Right lobe of liver (tissue), 6 donors: ENCODE measurements at regions not wholly inside any gene's neighbourhood (a gene's known extent, or its start where the extent isn't known, plus 50 kb on each side); places are given as distances from the start of the nearest gene placed in this dataset.

ENCODE experiments used
- ATAC-seq, 4 donors: fragments of 200-7000 bp; cut with Tn5 transposase; one replicate each; pipeline ENCODE4 v1.9.1; 2020; ENCODE audit warnings: mild to moderate bottlenecking in 4 of 4, moderate library complexity in 4 of 4
- DNase-seq, 3 donors: peaks; one replicate each; pipeline ENCODE4 v3.0.0-alpha.2; 2020
- H3K27ac ChIP-seq, 3 donors: fragments of 200-600 bp; one replicate each; pipeline ENCODE4 v1.8.0; 2022
- H3K27me3 ChIP-seq, 2 donors: fragments of 200-600 bp; one replicate each; pipeline ENCODE4 v1.8.0; 2022
- H3K36me3 ChIP-seq, 4 donors: fragments of 200-600 bp; sonication (generic) in 1 of 4; one replicate each; pipeline versions ENCODE4 v1.5.1 to v1.8.0; 2017 to 2022; ENCODE audit warnings: control low read depth in 1 of 4
- H3K4me1 ChIP-seq, 4 donors: fragments of 200-600 bp; sonication (generic) in 1 of 4; one replicate each; pipeline versions ENCODE4 v1.5.1 to v1.8.0; 2017 to 2022; ENCODE audit warnings: control low read depth in 1 of 4
- H3K4me3 ChIP-seq, 3 donors: fragments of 200-600 bp; one replicate each; pipeline ENCODE4 v1.8.0; 2022
- H3K9me3 ChIP-seq, 4 donors: fragments of 200-600 bp; sonication (generic) in 1 of 4; one replicate each; pipeline versions ENCODE4 v1.5.1 to v1.8.0; 2017 to 2022; ENCODE audit warnings: control low read depth in 1 of 4
- POLR2A ChIP-seq: fragments of 450-650 bp; IDR thresholded peaks from one replicate; pipeline ENCODE4 v1.6.1; 2017; ENCODE audit warnings: antibody characterized with exemption, mild to moderate bottlenecking
- WGBS: methylation state at CpG from one replicate; pipeline ENCODE4 v1.1.6; 2018; ENCODE audit warnings: low coverage, low lambda C conversion rate; ENCODE audit not compliant: insufficient coverage; ENCODE audit errors: missing lambda C conversion rate; 5-methylcytosine and 5-hydroxymethylcytosine counted together
- intact Hi-C, 2 donors: fragments of 100-400 bp; cut with DNase I; formaldehyde crosslinking; loops; one replicate each; pipeline versions ENCODE4 v1.11.2 to v1.14.1; 2022
- TF ChIP-seq, protein P1 (sequence below), 4 donors: fragments of 200-600 bp in 3 of 4; fragments of 450-650 bp in 1 of 4; IDR thresholded peaks; one replicate each; pipeline versions ENCODE4 v1.5.1 to v1.8.0; 2016 to 2022; ENCODE audit warnings: antibody characterized with exemption in 4 of 4, mild to moderate bottlenecking in 2 of 4
- donor health status: DM: no; HTN: yes; CAD: no.
- donor health status: DM: no; HTN: no; CAD: no.
- donor health status: DM: no; HTN: no; CAD: no.
- donor health status: DM: no; HTN: yes; CAD: no.
- donor health status: DM: no; HTN: yes; CAD: no.

GRCh38 chr2:194697439-194697838, 959.6 kb upstream of the SLC39A10 start:
- no peaks in the 10 kb centered on the region for H3K27me3 ChIP-seq
- H3K27ac ChIP-seq, result no peak overlapping the region
- H3K4me1 ChIP-seq, result no peaks in the 10 kb centered on the region
- DNase-seq (no peak), ATAC-seq (no peak)
- no peak for TF ChIP-seq POLR2A
- TF ChIP-seq, protein P1, sequence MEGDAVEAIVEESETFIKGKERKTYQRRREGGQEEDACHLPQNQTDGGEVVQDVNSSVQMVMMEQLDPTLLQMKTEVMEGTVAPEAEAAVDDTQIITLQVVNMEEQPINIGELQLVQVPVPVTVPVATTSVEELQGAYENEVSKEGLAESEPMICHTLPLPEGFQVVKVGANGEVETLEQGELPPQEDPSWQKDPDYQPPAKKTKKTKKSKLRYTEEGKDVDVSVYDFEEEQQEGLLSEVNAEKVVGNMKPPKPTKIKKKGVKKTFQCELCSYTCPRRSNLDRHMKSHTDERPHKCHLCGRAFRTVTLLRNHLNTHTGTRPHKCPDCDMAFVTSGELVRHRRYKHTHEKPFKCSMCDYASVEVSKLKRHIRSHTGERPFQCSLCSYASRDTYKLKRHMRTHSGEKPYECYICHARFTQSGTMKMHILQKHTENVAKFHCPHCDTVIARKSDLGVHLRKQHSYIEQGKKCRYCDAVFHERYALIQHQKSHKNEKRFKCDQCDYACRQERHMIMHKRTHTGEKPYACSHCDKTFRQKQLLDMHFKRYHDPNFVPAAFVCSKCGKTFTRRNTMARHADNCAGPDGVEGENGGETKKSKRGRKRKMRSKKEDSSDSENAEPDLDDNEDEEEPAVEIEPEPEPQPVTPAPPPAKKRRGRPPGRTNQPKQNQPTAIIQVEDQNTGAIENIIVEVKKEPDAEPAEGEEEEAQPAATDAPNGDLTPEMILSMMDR (IDR thresholded peaks at IDR 0.05), result no peak
- no peak overlapping the region for H3K4me3 ChIP-seq
- no peaks in the 10 kb centered on the region for H3K9me3 ChIP-seq
- intact Hi-C loops, result no loop called here
- H3K36me3 ChIP-seq, result no peaks in the 10 kb centered on the region

DNA sequence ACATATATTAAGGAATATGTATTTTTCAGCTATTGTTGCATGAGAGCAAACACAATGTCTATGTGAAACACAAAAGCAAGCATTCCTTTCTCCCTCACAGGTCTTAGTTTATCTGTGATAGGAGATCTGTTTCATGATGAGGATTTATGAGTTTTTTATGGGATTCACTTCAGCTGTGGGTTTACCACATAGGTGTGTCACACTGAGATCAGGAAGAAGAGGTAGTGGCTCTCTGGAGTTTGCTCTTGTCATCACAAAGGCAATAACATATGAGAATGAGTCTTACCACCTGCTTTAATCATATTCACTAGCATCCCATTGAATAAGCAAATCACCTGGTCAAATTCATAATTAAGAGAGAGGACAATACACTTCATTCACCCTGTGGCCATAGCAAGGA, 960.3 kb upstream of the SLC39A10 start:
- intact Hi-C loops, result no loop called here
- Histone ChIP-seq H3K4me1 (no peaks in the 10 kb centered on the region), H3K9me3 (no peaks in the 10 kb centered on the region), H3K4me3 (no peak overlapping the region), H3K27me3 (no peaks in the 10 kb centered on the region), H3K27ac (no peak overlapping the region), H3K36me3 (no peaks in the 10 kb centered on the region)
- DNase-seq, result no peak
- TF ChIP-seq, protein P1 (IDR thresholded peaks at IDR 0.05), result no peak
- no peak for TF ChIP-seq POLR2A
- ATAC-seq, result no peak

GRCh38 chr2:194686569-194686968, 970.5 kb upstream of the SLC39A10 start:
- H3K27me3 ChIP-seq, result no peaks in the 10 kb centered on the region
- intact Hi-C loops, result no loop called here
- no peaks in the 10 kb centered on the region for H3K4me1 ChIP-seq
- 57% methylated on average over 3 of the region's 3 CpGs for WGBS
- no peaks in the 10 kb centered on the region for H3K36me3 ChIP-seq
- H3K4me3 ChIP-seq, result no peak overlapping the region
- TF ChIP-seq POLR2A, result no peak
- TF ChIP-seq, protein P1 (IDR thresholded peaks at IDR 0.05), result no peak
- no peaks in the 10 kb centered on the region for H3K9me3 ChIP-seq
- no peak for ATAC-seq
- no peak for DNase-seq
- H3K27ac ChIP-seq, result no peak overlapping the region

GRCh38 chr2:194674043-194674442, 983.0 kb upstream of the SLC39A10 start:
- WGBS, result 18% methylated on average over 1 of the region's 1 CpG
- no peak for TF ChIP-seq POLR2A
- Histone ChIP-seq H3K27me3 (no peaks in the 10 kb centered on the region), H3K27ac (no peak overlapping the region), H3K4me3 (no peak overlapping the region), H3K36me3 (no peaks in the 10 kb centered on the region), H3K9me3 (no peaks in the 10 kb centered on the region), H3K4me1 (no peaks in the 10 kb centered on the region)
- ATAC-seq, result no peak
- no peak for DNase-seq
- intact Hi-C loops, result no loop called here

DNA sequence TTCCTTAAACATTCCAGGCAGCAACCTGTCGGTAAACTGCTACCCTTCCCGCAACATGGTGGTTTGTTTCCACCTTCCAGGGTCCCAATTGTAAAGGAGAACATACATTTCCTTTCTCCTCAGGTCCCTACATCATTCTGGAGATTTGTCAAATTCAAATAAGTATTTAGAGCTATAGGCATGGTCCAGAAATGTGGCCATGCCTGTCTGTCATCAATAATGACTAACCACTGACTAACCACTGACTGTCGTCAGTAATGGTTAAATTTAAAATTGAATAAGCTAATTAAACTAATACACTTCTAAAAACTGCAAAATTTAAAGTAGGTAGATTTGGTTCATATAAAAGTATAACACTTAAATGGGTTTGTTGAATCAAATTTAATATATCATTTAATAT, 984.0 kb upstream of the SLC39A10 start:
- 73% methylated on average over 3 of the region's 3 CpGs for WGBS
- Histone ChIP-seq H3K4me1 (no peaks in the 10 kb centered on the region), H3K4me3 (no peak overlapping the region), H3K9me3 (no peaks in the 10 kb centered on the region), H3K36me3 (no peaks in the 10 kb centered on the region), H3K27me3 (no peaks in the 10 kb centered on the region), H3K27ac (no peak overlapping the region)
- ATAC-seq, result no peak
- TF ChIP-seq POLR2A, result no peak
- TF ChIP-seq, protein P1 (IDR thresholded peaks at IDR 0.05), result no peak
- no peak for DNase-seq
- intact Hi-C loops, result no loop called here
